Activated CD4-positive, alpha-beta memory T cell treated with anti-CD3 and anti-CD28 coated beads for 36 hours (primary cell): ENCODE measurements at regions not wholly inside any gene's neighbourhood (a gene's known extent, or its start where the extent isn't known, plus 50 kb on each side); places are given as distances from the start of the nearest gene placed in this dataset.
A peak's percentile ranks its signal among the peaks of the same experiment; 100 is the strongest.

Experiments
- CTCF ChIA-PET: fragments of 350-600 bp; sonication (Branson Sonifier 250); formaldehyde crosslinking; loops from one replicate; lab custom pipeline; 2021; ENCODE audit warnings: antibody characterized with exemption, inconsistent platforms; lab: Charles Lee
- POLR2A ChIA-PET: fragments of 350-600 bp; sonication (Branson Sonifier 250); formaldehyde crosslinking; loops from one replicate; lab custom pipeline; 2021; ENCODE audit warnings: antibody characterized with exemption; lab: Charles Lee
- DNase-seq: peaks from one replicate; pipeline ENCODE4 v3.0.0-alpha.2; 2020
- H3K27ac Mint-ChIP-seq: one replicate; pipeline ENCODE4 v1.8.0; 2021; ENCODE audit warnings: mixed read lengths
- H3K27me3 Mint-ChIP-seq: one replicate; pipeline ENCODE4 v1.8.0; 2021; ENCODE audit warnings: mixed read lengths
- H3K36me3 Mint-ChIP-seq: one replicate; pipeline ENCODE4 v1.8.0; 2021; ENCODE audit warnings: mixed read lengths
- H3K4me1 Mint-ChIP-seq: one replicate; pipeline ENCODE4 v1.8.0; 2021; ENCODE audit warnings: low read depth, mixed read lengths
- H3K4me3 Mint-ChIP-seq: one replicate; pipeline ENCODE4 v1.8.0; 2021; ENCODE audit warnings: mild to moderate bottlenecking, mixed read lengths
- H3K9me3 Mint-ChIP-seq: one replicate; pipeline ENCODE4 v1.8.0; 2021; ENCODE audit warnings: mixed read lengths
- intact Hi-C: fragments of 100-400 bp; cut with micrococcal nuclease; formaldehyde crosslinking; loops from one replicate; pipeline ENCODE4 v1.15.1; 2023

- peaks cover 42% of the 10 kb centered on the region for H3K4me1 Mint-ChIP-seq
- POLR2A ChIA-PET: interaction anchor here (2.5 kb wide), 1 partner anchor 10 kb away, joined by 8 read pairs; no protein-coding TSS in a partner anchor
- CTCF ChIA-PET: interaction anchor here (0.5 to 1.3 kb wide), 3 partner anchors 20 to 404 kb away, joined by 3 to 4 read pairs (median 3); no protein-coding TSS in a partner anchor
- H3K27me3 Mint-ChIP-seq: no peaks in the 10 kb centered on the region
- H3K9me3 Mint-ChIP-seq: no peaks in the 10 kb centered on the region
- H3K27ac Mint-ChIP-seq: no peak overlapping the region
- DNase-seq: no peak
- intact Hi-C loops: no loop called here
- H3K36me3 Mint-ChIP-seq: peaks cover 8% of the 10 kb centered on the region
- H3K4me3 Mint-ChIP-seq: no peak overlapping the region
Measured at GRCh38 chr19:46945694-46946489, 73.7 kb upstream of the NPAS1 start.

- ChIA-PET POLR2A (no interaction called here), CTCF (interaction anchor here (0.5 to 1.0 kb wide), 2 partner anchors 66 to 404 kb away, joined by 3 read pairs; no protein-coding TSS in a partner anchor)
- Mint-ChIP-seq H3K27ac (no peak overlapping the region), H3K27me3 (no peaks in the 10 kb centered on the region), H3K4me3 (no peak overlapping the region), H3K36me3 (peaks cover 8% of the 10 kb centered on the region), H3K4me1 (peaks cover 50% of the 10 kb centered on the region), H3K9me3 (no peaks in the 10 kb centered on the region)
- no peak for DNase-seq
- intact Hi-C loops: no loop called here
Measured at GRCh38 chr19:46946611-46947238, 72.9 kb upstream of the NPAS1 start.

GRCh38 chr19:46947866-46948265 is 71.8 kb upstream of the NPAS1 start:
- Mint-ChIP-seq H3K4me1 (peaks cover 59% of the 10 kb centered on the region), H3K36me3 (peaks cover 7% of the 10 kb centered on the region), H3K27ac (no peak overlapping the region), H3K27me3 (no peaks in the 10 kb centered on the region), H3K9me3 (no peaks in the 10 kb centered on the region), H3K4me3 (no peak overlapping the region)
- POLR2A ChIA-PET: no interaction called here
- no peak for DNase-seq
- CTCF ChIA-PET: no interaction called here
- intact Hi-C loops: no loop called here

- Mint-ChIP-seq H3K4me3 (no peak overlapping the region), H3K36me3 (peaks cover 2% of the 10 kb centered on the region), H3K27me3 (no peaks in the 10 kb centered on the region), H3K27ac (peak overlapping the region; percentile 77), H3K4me1 (peaks cover 66% of the 10 kb centered on the region), H3K9me3 (no peaks in the 10 kb centered on the region)
- intact Hi-C loops: loop anchor here (2.0 to 5.0 kb wide), 3 partner anchors 16 to 42 kb away; no protein-coding TSS in a partner anchor
- ChIA-PET CTCF (interaction anchor here (1.2 to 1.4 kb wide), 2 partner anchors 62 to 110 kb away, joined by 3 to 5 read pairs; no protein-coding TSS in a partner anchor), POLR2A (interaction anchor here (0.6 kb wide), 1 partner anchor 51 kb away, joined by 3 read pairs; no protein-coding TSS in a partner anchor)
- DNase-seq: peak; percentile 41
Measured at GRCh38 chr19:46950526-46951170, 69.0 kb upstream of the NPAS1 start.

DNA sequence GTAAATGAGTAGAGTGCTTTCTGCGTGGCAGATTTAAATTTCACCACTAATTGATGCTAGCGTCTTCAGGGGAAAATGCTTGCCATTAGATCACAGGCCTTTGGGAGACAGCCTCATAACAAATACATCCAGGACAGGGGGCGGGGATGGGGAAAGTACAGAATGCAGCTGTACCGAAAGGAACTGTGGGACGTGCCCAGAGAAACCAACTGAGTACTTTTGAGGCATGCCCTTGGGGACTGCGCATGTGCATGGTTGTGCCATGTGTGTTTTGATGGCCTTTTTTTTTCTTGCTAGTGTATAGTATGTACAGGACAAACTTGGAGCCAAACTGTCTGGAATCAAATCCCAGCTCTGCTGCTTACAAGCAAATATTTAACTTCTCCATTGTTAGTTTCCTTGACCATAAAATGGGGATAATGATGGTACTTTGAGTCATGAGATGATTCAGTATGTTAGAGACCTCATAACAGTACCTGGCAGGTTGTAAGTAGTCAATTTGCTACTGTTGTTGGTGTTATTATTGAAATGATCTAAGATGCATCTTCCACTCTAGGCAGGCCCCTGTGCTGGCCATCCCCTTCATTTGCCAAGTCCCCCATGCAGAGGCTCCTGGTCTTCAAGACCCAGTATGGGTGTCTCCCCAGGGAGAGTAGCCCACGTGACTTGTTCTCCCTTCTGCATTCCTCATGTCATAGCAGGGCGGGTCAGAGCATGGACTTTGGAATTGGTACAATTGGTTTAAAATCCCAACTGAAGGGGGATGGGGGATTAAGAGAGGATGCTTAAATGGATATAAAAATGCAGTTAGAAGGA is 68.3 kb upstream of the NPAS1 start:
- Mint-ChIP-seq H3K27ac (peak overlapping the region; percentile 77), H3K9me3 (no peaks in the 10 kb centered on the region), H3K4me1 (peaks cover 68% of the 10 kb centered on the region), H3K27me3 (no peaks in the 10 kb centered on the region), H3K36me3 (peaks cover 2% of the 10 kb centered on the region), H3K4me3 (no peak overlapping the region)
- DNase-seq: peak; percentile 68
- ChIA-PET CTCF (interaction anchor here (1.2 to 1.4 kb wide), 2 partner anchors 61 to 111 kb away, joined by 3 to 5 read pairs; no protein-coding TSS in a partner anchor), POLR2A (no interaction called here)
- intact Hi-C loops: loop anchor here (2.0 to 5.0 kb wide), 3 partner anchors 15 to 41 kb away; no protein-coding TSS in a partner anchor

GRCh38 chr19:46952874-46953273 is 66.8 kb upstream of the NPAS1 start:
- intact Hi-C loops: loop anchor here (5.0 kb wide), 2 partner anchors 36 to 39 kb away; no protein-coding TSS in a partner anchor
- CTCF ChIA-PET: interaction anchor here (3.3 kb wide), 1 partner anchor 60 kb away, joined by 12 read pairs; no protein-coding TSS in a partner anchor
- H3K27me3 Mint-ChIP-seq: no peaks in the 10 kb centered on the region
- H3K4me1 Mint-ChIP-seq: peaks cover 75% of the 10 kb centered on the region
- peak overlapping the region; percentile 6 for H3K27ac Mint-ChIP-seq
- no peaks in the 10 kb centered on the region for H3K9me3 Mint-ChIP-seq
- no peak overlapping the region for H3K4me3 Mint-ChIP-seq
- DNase-seq: no peak
- POLR2A ChIA-PET: interaction anchor here (1.3 kb wide), 1 partner anchor 34 kb away, joined by 3 read pairs; no protein-coding TSS in a partner anchor
- peaks cover 2% of the 10 kb centered on the region for H3K36me3 Mint-ChIP-seq

- Mint-ChIP-seq H3K27me3 (no peaks in the 10 kb centered on the region), H3K4me1 (peaks cover 83% of the 10 kb centered on the region), H3K4me3 (no peak overlapping the region), H3K9me3 (no peaks in the 10 kb centered on the region), H3K36me3 (peaks cover 2% of the 10 kb centered on the region), H3K27ac (peak overlapping the region; percentile 82)
- ChIA-PET POLR2A (interaction anchor here (0.6 to 1.3 kb wide), 2 partner anchors 35 to 59 kb away, joined by 3 read pairs; no protein-coding TSS in a partner anchor), CTCF (interaction anchor here (1.2 to 3.3 kb wide), 4 partner anchors 22 to 98 kb away, joined by 3 to 12 read pairs (median 6); no protein-coding TSS in a partner anchor)
- intact Hi-C loops: loop anchor here (2.0 to 5.0 kb wide), 6 partner anchors 17 to 169 kb away; partner anchors contain the start of gene ARHGAP35
- DNase-seq: no peak
Measured at GRCh38 chr19:46953955-46954501, 65.6 kb upstream of the NPAS1 start.

DNA sequence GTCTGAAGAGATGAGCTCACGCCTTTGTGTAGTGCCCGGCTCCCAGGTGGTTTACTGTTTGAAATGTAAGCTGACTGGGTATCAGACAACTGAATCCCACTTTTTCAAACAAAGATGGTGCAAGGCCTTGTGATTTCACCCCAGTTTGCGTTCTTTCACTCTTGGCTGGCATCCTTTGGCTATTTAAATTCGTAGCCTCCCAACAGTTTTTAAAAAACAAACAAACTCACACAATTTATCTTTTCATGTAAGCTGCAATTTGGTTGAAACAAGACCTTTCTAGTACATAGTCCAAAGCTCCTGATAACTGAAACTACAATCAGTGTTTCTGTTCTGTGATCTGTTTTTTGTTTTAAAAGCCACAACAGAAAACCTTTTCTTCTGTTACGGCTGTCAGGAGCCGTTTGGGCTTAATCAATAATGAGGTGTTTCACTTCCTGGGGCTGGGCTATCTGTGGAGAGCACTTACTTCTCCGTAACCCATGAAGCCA is 65.1 kb upstream of the NPAS1 start:
- intact Hi-C loops: loop anchor here (2.0 to 5.0 kb wide), 6 partner anchors 18 to 170 kb away; partner anchors contain the start of gene ARHGAP35
- H3K27me3 Mint-ChIP-seq: no peaks in the 10 kb centered on the region
- H3K27ac Mint-ChIP-seq: peak overlapping the region; percentile 82
- H3K4me1 Mint-ChIP-seq: peaks cover 81% of the 10 kb centered on the region
- ChIA-PET POLR2A (interaction anchor here (0.6 to 2.2 kb wide), 7 partner anchors 9 to 170 kb away, joined by 3 to 8 read pairs (median 3); no protein-coding TSS in a partner anchor), CTCF (interaction anchor here (1.2 to 3.3 kb wide), 7 partner anchors 22 to 293 kb away, joined by 3 to 12 read pairs (median 3); partner anchors contain the start of gene SLC1A5)
- DNase-seq: peak; percentile 23
- no peaks in the 10 kb centered on the region for H3K9me3 Mint-ChIP-seq
- peaks cover 2% of the 10 kb centered on the region for H3K36me3 Mint-ChIP-seq
- H3K4me3 Mint-ChIP-seq: peak overlapping the region; percentile 75

- Mint-ChIP-seq H3K27ac (peak overlapping the region; percentile 82), H3K4me1 (peaks cover 79% of the 10 kb centered on the region), H3K27me3 (no peaks in the 10 kb centered on the region), H3K36me3 (peaks cover 4% of the 10 kb centered on the region), H3K4me3 (peak overlapping the region; percentile 75), H3K9me3 (no peaks in the 10 kb centered on the region)
- intact Hi-C loops: loop anchor here (2.0 to 5.0 kb wide), 7 partner anchors 18 to 170 kb away; partner anchors contain the start of genes ARHGAP35 and TMEM160
- CTCF ChIA-PET: interaction anchor here (1.2 to 3.3 kb wide), 7 partner anchors 21 to 292 kb away, joined by 3 to 12 read pairs (median 5); partner anchors contain the start of gene SLC1A5
- DNase-seq: peak; percentile 46
- POLR2A ChIA-PET: interaction anchor here (0.5 to 2.2 kb wide), 12 partner anchors 9 to 171 kb away, joined by 3 to 8 read pairs (median 3); no protein-coding TSS in a partner anchor
Measured at GRCh38 chr19:46954993-46955812, 64.4 kb upstream of the NPAS1 start.
